ENCODE measurements at regions not wholly inside any gene's neighbourhood (a gene's known extent, or its start where the extent isn't known, plus 50 kb on each side); places are given as distances from the start of the nearest gene placed in this dataset.

GRCh38 chr14:22011253-22011642 lies 337.6 kb upstream of the OR4E1 start:
- DNase-seq (ENCODE audit: low read depth) = no peak
- TF ChIP-seq, protein P1, sequence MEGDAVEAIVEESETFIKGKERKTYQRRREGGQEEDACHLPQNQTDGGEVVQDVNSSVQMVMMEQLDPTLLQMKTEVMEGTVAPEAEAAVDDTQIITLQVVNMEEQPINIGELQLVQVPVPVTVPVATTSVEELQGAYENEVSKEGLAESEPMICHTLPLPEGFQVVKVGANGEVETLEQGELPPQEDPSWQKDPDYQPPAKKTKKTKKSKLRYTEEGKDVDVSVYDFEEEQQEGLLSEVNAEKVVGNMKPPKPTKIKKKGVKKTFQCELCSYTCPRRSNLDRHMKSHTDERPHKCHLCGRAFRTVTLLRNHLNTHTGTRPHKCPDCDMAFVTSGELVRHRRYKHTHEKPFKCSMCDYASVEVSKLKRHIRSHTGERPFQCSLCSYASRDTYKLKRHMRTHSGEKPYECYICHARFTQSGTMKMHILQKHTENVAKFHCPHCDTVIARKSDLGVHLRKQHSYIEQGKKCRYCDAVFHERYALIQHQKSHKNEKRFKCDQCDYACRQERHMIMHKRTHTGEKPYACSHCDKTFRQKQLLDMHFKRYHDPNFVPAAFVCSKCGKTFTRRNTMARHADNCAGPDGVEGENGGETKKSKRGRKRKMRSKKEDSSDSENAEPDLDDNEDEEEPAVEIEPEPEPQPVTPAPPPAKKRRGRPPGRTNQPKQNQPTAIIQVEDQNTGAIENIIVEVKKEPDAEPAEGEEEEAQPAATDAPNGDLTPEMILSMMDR (conservative IDR thresholded peaks at IDR 0.05; ENCODE audit: low read depth, low read length) = no peak
- no peak overlapping the region for H3K4me3 ChIP-seq (ENCODE audit: low read length)

- H3K4me3 ChIP-seq (ENCODE audit: low read length) = no peak overlapping the region
- TF ChIP-seq, protein P1 (conservative IDR thresholded peaks at IDR 0.05; ENCODE audit: low read depth, low read length) = no peak
- no peak for DNase-seq (ENCODE audit: low read depth)
Observed at GRCh38 chr14:22010545-22011252, 337.1 kb upstream of the OR4E1 start.

DNA sequence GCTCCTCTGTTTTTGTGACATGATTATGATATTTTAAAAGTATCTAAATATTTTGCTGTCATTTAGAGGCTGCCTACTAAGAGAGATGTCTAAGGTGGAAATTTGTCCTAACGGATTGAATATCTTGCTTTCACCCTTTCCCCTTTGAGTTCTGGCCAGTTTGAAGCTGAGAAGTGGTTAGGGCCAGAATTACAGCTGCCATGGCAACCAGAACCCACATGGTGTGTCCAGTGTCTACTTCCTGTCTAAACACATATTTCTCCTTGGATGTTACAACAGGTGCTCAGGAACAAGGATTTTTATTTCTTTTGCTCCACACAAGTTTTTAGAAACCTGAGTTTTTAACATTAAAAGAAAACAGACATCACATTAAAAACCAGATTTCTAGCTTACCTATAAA lies 335.1 kb upstream of the OR4E1 start:
- DNase-seq (ENCODE audit: low read depth) = no peak
- TF ChIP-seq, protein P1 (conservative IDR thresholded peaks at IDR 0.05; ENCODE audit: low read depth, low read length) = no peak
- H3K4me3 ChIP-seq (ENCODE audit: low read length) = no peak overlapping the region

DNA sequence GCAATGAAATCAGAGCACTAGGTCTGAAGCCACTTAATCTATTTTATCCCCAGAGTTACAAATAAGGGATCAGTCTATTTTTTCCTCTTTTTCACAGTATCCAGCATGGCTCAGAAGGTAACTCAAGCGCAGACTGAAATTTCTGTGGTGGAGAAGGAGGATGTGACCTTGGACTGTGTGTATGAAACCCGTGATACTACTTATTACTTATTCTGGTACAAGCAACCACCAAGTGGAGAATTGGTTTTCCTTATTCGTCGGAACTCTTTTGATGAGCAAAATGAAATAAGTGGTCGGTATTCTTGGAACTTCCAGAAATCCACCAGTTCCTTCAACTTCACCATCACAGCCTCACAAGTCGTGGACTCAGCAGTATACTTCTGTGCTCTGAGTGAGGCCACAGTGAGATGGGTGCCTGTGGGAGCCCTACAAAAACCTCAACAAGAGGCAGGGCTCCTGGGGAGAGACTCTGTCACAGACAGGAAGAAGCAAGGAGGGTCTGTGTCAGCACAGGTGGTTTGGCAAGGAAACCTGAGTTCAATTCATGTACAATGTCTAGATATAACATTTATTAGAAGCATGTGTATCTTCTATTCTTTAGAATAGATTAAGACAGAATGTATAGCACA lies 334.3 kb upstream of the OR4E1 start:
- no peak for DNase-seq (ENCODE audit: low read depth)
- TF ChIP-seq, protein P1 (conservative IDR thresholded peaks at IDR 0.05; ENCODE audit: low read depth, low read length) = no peak

DNA sequence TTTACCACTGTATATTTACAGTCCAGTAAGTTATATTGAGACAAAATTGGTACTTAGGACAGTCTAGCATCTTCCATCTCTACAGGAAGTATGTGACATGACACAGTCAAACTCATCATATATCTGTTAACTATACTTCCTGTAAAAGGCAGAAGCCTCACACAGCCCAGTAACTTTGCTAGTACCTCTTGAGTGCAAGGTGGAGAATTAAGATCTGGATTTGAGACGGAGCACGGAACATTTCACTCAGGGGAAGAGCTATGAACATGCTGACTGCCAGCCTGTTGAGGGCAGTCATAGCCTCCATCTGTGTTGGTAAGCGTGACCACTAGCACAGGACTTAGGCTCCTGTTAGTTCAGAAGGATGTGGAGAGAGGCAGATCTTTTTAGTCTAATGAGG lies 333.7 kb upstream of the OR4E1 start:
- TF ChIP-seq, protein P1 (conservative IDR thresholded peaks at IDR 0.05; ENCODE audit: low read depth, low read length) = no peak
- DNase-seq (ENCODE audit: low read depth) = no peak
- no peak overlapping the region for H3K4me3 ChIP-seq (ENCODE audit: low read length)

More for the DNA sequence above, 334.3 kb upstream of the OR4E1 start:
- H3K4me3 ChIP-seq (ENCODE audit: low read length) = no peak overlapping the region

- TF ChIP-seq, protein P1 (conservative IDR thresholded peaks at IDR 0.05; ENCODE audit: low read depth, low read length) = no peak
- DNase-seq (ENCODE audit: low read depth) = no peak
- H3K4me3 ChIP-seq (ENCODE audit: low read length) = no peak overlapping the region
Observed at GRCh38 chr14:22003461-22003860, 329.8 kb upstream of the OR4E1 start.

- DNase-seq (ENCODE audit: low read depth) = no peak
- TF ChIP-seq, protein P1 (conservative IDR thresholded peaks at IDR 0.05; ENCODE audit: low read depth, low read length) = peak; percentile 36
- no peak overlapping the region for H3K4me3 ChIP-seq (ENCODE audit: low read length)
Observed at GRCh38 chr14:22002860-22003284, 329.3 kb upstream of the OR4E1 start.

Measured in retinal pigment epithelial cell (primary cell).